GM18520 (cell line): ENCODE measurements at regions not wholly inside any gene's neighbourhood (a gene's known extent, or its start where the extent isn't known, plus 50 kb on each side); places are given as distances from the start of the nearest gene placed in this dataset.
"Not testable (repeated sequence)": the region's sequence is repeated elsewhere in the genome, so short reads cannot be mapped to it uniquely, and the experiment has no call there.

Experiments
- ATAC-seq: cut with Tn5 transposase; IDR thresholded peaks from one replicate; pipeline ENCODE4 v1.9.1; 2021; ENCODE audit not compliant: unreplicated experiment

DNA sequence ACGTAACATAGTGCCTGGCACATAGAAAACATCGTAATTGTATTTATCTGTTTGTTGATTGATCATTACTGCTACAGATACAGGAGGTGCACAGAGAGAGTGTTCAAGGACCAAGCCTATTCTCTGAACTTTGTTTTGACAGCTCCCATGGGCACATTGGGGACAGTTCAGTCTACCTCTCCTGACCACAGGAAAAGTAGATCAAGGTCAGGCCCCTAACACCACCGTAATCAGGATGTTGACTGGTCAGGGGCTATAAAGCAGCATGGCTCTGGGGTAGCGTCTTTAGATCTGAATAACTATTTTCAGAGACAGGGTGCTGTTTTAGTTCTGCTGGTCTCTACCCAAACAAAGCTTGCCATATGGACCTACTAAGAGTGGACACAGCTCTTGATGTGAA, 223.1 kb upstream of the IRF2BP2 start:
- ATAC-seq = no peak

DNA sequence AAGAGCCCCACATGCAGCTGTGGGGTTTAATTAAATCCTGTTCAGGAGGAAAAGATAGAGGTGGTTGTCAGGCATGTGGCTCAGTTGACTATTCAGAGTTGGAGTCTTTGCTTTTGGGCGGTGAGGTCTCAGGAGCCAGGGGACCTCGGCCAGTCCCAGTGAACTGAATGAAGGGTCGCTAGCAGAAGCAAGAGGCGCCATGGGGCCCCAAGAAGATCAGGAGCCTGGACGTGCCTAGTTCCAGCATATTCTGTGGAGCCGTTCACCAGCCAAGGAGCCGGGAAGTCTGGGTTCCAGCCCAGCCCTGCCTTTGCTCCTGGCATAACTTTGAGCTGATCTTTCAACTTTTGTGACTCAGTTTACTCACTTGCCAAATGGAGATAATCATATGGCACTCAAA, 217.7 kb upstream of the IRF2BP2 start:
- ATAC-seq = no peak

DNA sequence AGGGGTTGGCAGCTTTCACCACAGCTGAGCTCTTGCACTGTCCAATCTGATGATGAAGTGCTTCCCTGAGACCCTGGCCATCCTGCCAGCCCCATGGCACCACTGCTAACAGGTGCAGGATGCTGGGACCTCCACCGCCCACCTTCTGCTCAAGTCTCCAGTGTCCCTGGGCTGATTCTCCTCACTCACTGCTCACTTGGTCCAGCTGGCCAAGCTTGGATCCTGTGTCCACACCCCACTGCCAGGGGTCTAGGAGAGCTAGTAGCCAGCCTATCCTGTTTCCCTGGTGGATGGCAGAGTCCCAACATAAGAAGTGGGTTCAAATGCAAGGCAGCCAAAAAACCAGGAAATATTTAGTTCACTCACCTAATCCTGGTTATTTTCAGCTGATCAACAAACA, 217.2 kb upstream of the IRF2BP2 start:
- ATAC-seq = no peak

DNA sequence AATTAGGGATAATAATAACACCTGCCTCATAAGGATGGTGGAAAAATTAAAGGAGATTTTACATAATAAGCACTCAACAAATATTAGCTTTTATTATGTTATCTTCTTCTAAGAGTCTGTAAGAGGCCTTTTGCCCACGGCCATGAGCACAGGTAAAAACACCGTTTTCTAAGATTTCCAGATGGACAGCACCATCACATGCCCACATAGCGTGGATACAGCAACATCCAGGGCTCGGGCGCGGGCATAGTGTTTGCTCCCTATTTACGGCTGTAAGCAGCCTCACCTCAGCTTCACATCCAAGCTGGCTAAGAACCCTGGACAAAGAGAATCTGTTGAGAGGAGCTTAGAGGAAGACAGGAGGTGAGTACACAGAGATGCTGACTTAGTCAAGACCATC, 216.4 kb upstream of the IRF2BP2 start:
- no peak for ATAC-seq

DNA sequence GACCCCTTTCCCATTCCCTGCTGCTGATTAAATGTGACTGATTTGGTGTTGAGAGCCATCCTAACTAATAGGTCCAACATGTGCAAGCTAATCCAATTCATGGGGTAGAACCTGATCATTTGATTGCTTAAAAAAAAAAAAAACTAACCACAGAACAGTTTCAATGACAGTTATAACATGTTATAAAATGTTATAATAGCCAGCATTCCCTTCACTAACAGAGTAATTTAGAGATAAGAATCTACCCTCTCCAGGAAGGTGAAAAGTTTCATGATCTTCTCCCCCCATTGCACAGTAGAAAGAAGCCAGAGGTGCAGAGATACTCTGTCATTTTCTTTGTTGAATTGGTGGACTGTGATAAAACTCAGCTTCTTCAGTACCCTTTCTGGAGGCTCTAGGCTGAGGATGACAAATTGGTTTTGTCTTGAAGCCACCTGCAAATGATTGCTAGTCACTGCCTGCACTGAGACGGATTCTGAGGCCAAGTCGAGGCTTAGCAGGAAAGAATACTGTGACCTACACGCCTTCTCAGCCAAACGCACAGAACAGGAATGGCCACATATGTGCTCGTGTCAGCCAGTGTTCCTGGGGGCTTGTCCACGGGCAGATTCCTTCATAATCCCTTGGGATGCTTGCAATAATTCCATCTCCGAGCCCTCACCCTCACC, 215.7 kb upstream of the IRF2BP2 start:
- ATAC-seq = no peak

DNA sequence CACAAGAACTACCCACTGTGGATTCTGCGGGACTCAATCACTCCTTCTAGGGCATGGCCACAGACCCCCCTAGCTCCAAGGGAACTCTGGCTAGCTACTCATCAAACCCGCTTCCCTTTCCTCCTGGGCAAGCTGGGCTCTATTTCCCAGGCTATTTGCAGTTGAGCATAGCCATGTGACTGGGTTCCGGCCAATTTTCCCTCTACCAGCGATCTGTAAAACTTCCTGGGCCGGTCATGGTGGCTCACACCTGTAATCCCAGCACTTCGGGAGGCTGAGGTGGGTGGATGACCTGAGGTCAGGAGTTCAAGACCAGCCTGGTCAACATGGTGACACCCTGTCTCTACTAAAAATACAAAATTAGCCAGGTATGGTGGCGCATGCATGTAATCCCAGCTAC, 214.9 kb upstream of the IRF2BP2 start:
- not testable (repeated sequence) for ATAC-seq

DNA sequence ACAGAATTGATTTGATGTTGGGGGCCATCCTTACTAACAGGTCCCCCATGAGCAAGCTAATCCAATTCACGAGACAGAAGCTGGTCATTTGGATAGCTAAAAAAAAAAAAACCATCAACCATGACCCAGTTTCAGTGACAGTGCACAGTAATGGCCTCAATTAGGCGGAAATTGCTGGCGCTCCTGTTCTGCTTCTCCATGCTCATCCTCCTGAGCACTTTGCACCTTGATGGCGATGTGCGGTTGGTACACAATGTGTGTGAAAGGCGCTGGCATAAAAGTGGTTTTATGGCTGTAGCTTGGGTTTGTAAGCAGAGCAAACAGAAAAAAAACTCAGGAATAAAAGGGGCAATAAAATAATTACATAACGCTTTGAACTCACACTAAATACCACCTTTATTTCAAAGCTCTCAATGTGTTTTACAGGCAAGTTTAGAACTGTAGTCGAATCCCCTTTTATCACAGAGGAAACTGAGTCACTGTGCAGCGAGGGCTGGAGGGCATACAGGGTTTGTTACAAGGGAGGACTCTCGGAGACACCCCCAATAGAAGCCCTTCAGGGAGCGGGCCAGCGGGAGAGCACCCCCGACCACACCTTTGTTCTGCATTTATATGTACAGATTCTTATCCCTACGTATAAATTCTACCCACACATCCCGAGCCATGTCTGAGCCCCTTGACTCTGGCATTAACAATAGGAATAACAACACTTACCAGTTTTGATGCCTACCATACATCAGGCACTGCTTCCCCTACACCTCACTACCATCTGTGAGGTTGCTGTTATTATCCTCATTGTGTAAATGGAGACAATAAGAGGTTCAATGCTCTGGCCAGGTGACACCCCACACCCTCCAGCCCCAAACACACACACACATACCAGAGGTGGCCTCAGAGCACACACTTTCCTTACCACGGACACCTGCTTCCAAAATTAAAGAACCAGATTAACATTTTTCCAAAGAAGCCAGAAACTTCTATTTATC, 213.5 kb upstream of the IRF2BP2 start:
- no peak for ATAC-seq

DNA sequence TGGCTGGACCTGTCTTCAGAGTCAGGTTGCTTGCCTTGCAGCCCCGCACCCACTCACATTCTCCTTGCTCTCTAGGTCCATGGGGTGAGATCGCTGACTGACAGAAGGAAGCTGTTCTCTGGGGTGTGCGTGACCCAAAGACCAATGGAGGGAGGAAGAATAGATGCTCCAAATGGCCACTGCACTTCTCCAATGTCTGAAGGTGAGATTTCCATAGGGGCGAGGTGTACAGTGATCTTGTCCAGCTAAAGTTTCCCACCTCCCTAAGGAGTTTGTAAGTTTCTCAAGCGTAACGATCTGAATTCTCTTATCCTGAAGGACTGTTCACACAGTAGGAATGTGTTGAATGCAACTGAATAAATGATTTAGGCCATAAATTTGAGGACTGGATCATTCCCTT, 211.9 kb upstream of the IRF2BP2 start:
- ATAC-seq = no peak

DNA sequence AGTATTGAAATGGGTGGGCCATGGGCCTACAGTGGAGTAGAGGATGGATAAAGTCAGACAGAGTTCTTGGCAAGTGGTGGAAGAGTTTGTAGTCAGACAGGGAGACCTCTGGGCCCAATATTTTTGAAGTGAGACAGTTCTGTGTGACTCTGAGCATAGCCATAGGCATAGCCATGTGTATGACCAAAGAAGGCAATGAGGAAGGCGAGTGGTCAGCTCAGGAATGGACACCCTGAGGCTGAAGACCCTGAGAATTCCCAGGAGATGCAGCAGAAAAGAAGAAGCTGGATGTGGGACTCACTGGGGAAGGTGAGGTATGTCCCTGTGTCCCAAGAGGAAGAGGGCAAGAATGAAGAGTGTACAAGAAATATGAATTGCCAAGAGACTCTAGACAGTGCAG, 210.6 kb upstream of the IRF2BP2 start:
- no peak for ATAC-seq

DNA sequence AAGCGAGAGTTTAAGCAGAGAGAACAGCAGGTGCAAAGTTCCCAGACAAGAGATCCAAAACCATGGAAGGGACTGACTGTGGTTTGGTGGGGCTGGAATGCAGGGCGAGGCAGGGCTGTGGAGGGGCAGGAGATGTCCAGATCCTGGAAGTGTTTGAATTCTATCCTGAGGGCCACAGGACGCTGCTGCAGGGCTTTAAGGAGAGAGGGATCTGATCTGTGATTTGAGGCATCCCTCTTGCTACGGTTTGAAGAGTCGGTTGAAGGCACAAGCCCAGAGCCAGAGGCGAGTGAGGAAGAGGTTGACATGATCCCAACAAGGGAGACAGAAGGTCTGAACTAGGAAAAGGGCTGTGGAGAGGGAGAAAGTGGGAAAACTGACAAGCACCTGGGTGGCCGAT, 209.9 kb upstream of the IRF2BP2 start:
- not testable (repeated sequence) for ATAC-seq

DNA sequence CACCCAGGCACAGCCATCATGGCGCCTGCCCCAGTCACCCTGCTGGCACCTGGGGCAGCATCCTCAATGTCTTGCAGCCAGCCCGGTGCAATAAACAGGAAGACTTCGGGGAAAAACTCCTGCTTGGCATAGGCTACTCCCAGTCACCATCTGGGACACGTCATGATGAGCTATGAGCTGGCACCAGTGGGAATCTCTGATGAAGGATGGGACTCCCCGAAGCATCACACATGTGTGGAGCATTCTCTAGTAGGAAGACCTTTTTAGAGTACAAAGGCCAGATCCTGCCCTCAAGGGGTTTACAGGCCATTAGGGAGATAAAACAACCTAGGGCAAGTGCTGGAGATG, 208.0 kb upstream of the IRF2BP2 start:
- ATAC-seq = not testable (repeated sequence)

DNA sequence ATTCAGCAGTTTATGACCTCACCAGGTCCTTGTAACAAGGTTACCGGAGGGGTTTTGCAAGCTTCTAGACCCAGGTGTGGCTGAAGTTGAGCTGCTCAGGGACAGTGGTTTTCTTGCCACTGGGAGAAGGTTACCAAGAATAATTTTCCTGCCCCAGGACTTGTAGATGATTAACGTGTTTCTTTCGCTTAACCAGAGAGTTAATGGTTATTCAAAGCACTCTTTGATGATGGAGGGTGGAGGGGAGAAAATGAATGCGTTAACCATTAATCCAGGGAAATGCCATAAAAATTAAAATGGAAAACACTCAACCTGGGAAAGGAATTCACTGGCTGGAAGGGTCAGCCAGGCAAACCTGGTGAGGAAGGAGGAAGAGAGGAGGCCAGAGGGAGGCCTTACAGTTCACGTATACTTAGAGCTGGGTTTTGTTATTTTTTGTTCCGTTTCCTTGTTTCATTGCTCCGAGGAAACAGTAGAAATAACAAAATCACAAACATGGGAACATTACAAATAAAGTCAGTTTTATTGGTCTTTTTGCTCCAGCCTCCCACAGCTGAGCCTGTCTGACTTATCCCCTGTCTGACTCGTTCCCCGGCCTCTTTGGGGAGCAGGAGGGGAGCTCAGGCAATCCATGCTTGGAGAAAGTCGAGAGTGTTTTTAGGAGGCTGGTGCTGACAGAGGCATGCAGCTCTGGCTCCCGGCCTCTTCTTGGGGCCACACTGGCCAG, 207.5 kb upstream of the IRF2BP2 start:
- not testable (repeated sequence) for ATAC-seq

DNA sequence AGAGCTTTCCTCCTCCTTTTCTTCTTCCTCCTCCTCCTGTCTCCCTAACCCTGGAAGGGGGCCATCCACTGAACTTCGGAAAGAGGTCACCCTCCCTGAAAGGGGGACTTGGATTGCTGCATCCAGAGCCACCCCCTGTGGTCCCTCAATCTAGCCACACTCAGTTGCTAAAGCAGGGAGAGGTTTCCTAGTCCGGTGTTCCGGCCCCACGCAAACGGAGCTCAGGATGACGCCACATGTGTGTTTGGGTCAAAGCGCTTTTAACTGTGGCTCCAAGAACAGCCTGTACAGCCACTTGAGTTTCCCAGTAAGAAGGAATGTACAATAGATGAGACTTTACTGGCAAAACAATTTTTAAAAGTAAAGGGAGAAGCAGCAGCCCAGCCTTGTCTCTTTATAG, 206.9 kb upstream of the IRF2BP2 start:
- ATAC-seq = not testable (repeated sequence)

DNA sequence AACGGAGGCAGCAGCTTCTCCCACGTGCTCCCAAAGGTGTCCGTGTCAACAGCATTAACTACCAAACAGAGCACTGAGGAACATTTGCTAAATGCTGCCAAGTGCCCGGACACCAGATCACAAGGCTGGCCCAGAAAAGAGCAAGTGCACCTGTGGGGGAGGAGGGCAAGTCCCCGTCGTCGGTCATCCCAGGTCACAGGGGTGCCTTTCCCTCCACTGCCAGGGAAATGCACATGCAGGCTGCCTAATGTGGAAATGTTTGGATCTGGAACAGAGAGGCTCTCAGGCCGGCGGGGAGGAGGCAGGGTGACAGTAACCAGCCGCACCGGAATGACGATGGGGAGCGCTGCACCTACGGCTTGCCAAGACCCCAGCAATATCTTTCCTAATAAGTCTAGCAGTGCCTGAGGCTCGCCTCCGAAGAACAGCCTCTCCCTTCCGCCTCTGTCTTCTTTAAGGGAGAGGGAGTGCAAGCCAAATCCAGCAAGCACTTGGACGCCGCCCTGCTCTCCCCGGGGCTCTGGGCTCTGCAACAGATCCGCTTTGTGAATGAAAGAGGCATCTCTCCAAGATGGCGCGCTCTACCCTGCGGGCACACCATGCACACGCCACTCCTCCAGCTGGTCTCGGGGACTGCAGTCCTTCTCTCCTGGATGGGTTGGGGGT, 206.3 kb upstream of the IRF2BP2 start:
- not testable (repeated sequence) for ATAC-seq

DNA sequence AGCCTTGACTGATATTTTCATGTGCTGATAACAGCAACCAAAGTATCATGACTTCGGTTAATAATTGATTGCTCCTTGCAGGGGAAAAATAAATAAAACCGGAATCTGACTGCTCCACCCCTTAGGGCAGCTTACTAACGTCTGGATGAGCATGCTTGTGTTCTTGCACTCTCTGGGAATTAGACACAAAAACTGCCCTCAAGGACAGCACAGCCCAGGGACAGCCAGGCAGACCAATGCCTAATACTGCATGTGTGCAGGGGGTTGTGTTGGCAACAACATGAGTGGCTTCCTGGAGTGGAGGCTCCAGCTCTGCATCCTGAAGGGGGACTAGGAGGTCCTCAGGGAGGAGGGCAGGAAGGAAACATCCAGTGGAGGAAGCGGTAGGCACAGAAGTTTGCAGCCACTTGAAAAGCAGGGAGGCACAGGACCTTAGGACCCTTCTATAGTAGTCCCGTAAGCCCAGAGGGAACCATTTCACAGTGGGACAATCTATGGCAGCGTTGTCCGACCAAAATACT, 205.4 kb upstream of the IRF2BP2 start:
- ATAC-seq = not testable (repeated sequence)

DNA sequence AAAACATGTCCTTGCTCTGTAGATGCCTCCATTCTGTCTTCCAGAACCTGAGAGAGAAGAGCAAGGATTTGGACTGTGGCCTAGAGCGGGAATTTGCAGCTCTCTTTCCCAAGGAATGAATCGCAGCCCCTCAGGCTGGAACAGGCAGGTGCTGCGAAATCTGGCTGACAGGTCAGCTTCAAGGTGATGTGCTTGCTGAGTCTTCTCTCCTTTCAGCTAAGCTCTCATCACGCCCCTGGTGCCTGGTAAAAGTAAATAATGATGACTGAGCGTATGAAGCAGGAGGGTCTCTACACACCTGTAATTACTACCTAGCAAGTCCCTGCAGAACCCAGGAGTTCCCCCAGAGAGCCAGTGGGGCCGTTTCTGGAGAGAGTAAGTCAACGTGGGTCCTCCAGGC, 204.3 kb upstream of the IRF2BP2 start:
- ATAC-seq = not testable (repeated sequence)

DNA sequence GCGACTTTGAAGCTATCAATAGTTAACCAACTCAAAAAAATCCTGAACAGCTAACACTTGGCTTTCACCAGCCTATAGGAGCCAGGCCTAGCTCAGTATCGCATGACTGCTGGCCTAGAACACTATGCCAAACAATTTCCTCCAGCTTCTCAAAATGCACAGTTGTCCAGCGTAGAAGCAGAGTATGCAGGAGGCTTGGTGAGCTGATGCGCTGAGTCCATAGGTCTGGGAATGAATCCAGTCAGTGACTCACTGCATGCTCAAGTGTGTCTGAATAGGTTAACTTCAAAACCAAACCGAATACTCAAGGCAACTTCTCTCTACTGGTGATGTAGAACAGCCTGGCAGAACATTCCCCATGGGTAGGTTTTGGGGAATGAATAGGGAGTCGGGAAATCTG, 201.8 kb upstream of the IRF2BP2 start:
- ATAC-seq = not testable (repeated sequence)

DNA sequence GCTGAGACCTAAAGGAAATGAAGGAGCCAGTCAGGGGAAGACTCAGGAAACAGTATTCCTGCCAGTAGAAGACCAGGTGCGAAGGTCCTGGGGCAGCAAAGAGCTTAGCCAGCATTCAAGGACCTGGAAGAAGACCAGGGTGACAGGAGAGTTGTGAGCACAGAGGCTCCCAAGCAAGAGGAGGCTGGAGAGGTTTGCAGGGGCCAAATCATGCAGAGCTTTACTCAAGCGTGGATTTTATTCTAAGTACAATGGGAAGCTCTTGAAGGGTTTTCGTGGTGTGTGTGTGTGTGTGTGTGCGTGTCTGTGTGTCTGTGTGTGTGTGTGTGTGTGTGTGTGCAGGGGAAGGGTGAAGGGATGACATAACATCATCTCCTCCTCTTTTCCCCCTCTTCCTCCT, 200.7 kb upstream of the IRF2BP2 start:
- not testable (repeated sequence) for ATAC-seq

DNA sequence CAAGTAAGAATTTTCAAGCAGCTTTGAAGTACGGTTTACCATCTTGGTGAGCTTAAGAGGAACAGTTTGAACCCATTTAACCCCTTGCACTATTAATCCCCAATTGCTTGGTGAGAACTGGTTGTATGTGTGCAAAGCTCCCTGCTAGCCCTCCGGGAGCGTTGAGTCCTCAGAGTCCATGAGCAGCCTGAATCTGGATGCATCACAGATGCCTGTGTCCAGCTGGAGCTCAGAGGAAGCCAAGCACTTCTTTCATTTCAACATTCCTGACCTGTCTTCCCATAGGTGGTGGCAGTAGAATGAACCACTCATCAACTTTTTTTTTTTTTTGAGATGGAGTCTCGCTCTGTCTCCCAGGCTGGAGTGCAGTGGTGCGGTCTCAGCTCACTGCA, 199.9 kb upstream of the IRF2BP2 start:
- not testable (repeated sequence) for ATAC-seq

DNA sequence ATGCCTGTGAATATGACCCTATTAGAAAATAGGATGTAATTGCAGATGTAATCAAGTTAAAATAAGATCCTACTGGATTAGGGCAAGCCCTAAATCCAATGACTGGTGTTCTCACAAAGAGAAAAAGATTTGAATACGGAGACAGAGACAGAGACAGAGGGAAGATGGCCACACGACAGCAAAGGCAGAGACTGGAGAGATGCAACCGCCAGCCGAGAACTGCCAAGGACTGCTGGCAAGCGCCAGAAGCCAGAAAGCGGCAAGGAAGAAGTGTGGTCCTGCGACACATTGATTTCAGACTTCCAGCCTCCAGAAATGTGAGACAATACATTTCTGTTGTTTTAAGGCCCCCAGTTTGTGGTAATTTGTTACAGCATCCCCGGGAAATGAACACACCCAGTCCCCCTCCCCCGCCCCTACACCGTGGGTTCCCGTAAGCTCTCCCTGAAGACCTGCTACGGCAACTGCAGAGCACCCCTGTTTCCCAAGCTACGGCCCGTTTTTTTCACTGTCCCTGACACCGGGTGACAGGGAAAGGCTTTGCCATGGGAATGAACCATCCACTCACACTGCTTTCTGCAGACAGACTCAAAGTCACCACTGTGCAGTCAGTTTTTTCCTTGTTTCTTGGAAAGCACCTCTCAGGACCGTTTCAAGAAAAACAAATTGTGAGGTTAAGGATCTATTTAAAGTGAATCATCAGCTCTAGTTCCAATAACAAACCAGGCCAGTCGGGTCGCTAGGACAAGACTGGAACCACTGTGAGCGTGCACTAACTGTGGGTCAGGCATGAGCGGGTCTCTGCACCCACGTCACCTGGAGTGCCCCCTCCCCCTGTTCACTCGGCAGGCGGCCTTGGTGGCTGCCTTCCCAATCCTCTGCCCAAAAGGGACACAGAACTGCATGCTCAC, 199.2 kb upstream of the IRF2BP2 start:
- ATAC-seq = not testable (repeated sequence)
